Effector memory CD8-positive, alpha-beta T cell (primary cell): ENCODE measurements at regions not wholly inside any gene's neighbourhood (a gene's known extent, or its start where the extent isn't known, plus 50 kb on each side); places are given as distances from the start of the nearest gene placed in this dataset.
"Not testable (repeated sequence)": the region's sequence is repeated elsewhere in the genome, so short reads cannot be mapped to it uniquely, and the experiment has no call there.

Experiments used
- ATAC-seq: fragments of 150-1000 bp; cut with Tn5 transposase; replicated peaks from 2 replicates; pipeline ENCODE4 v1.10.0; 2021; ENCODE audit warnings: mild to moderate bottlenecking, moderate library complexity
- DNase-seq, 3 experiments: peaks; one replicate each; pipeline ENCODE4 v3.0.0; 2021
- H3K27ac Mint-ChIP-seq, 2 donors: one replicate each; pipeline ENCODE4 v1.8.0; 2022; ENCODE audit warnings: mild to moderate bottlenecking in 2 of 2, mixed read lengths in 2 of 2, moderate library complexity in 2 of 2
- H3K27me3 Mint-ChIP-seq, 2 donors: one replicate each; pipeline ENCODE4 v1.8.0; 2022; ENCODE audit warnings: mixed read lengths in 2 of 2
- H3K36me3 Mint-ChIP-seq: one replicate; pipeline ENCODE4 v1.8.0; 2022; ENCODE audit warnings: mild to moderate bottlenecking, moderate library complexity, mixed read lengths; ENCODE audit not compliant: insufficient read depth
- H3K4me1 Mint-ChIP-seq, 2 donors: one replicate each; pipeline ENCODE4 v1.8.0; 2022; ENCODE audit warnings: low read depth in 2 of 2, mixed read lengths in 2 of 2
- H3K4me3 Mint-ChIP-seq, 2 donors: one replicate each; pipeline ENCODE4 v1.8.0; 2022; ENCODE audit warnings: mild to moderate bottlenecking in 2 of 2, mixed read lengths in 2 of 2, moderate library complexity in 2 of 2
- H3K9me3 Mint-ChIP-seq, 2 donors: one replicate each; pipeline ENCODE4 v1.8.0; 2022; ENCODE audit warnings: mixed read lengths in 2 of 2

DNA sequence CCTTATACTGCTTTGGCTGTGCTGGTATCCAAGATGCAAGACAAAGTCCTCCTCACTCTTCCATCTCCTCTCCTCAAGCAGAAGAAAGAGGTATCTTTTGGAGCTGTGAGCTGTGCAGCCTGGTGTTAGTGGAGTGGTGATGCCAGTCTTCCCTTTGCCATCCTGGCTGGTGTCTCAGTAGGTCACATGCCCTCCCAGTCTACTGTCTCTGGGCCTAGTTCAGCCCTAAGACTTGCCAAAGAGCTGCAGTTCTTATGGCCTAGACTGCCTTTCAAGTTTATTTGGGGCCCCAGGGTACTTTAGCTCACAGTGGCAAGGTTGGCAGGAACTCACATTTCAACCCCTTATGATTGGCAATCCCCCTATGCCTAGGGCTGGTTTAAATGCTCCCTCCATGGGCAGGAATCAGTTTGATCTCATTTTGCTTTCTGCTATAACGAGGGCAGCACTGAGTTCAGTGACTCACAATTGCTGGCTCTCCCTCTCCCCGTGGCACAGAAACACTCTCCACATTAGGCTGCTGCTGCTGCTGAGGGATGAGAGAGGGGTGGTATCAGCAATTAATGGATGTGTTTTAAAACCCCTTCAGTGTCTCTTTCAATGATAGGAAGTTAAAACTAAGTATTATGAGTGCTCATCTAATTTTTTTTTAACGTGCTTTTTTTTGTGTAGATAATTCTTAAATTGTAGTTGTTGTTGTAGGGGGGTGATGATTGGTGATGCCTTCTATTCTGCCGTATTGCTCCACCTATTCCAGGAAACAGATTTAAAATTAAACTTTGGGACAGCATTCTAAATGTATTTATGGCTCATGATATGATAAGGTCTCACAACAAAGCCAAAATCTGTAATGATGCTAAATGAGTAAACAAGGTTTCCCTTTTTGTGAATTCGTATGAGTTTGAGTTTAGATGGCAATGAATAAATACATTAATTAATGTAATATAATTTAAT, 1295.0 kb downstream of the JRKL start:
- no peak overlapping the region for H3K27ac Mint-ChIP-seq
- peaks cover 3% of the 10 kb centered on the region for H3K36me3 Mint-ChIP-seq
- DNase-seq (no peak), ATAC-seq (no peak)
- no peaks in the 10 kb centered on the region for H3K4me1 Mint-ChIP-seq
- H3K9me3 Mint-ChIP-seq, result peaks cover 1 to 17% of the 10 kb centered on the region in 2 donors
- no peak overlapping the region for H3K4me3 Mint-ChIP-seq
- no peaks in the 10 kb centered on the region for H3K27me3 Mint-ChIP-seq

DNA sequence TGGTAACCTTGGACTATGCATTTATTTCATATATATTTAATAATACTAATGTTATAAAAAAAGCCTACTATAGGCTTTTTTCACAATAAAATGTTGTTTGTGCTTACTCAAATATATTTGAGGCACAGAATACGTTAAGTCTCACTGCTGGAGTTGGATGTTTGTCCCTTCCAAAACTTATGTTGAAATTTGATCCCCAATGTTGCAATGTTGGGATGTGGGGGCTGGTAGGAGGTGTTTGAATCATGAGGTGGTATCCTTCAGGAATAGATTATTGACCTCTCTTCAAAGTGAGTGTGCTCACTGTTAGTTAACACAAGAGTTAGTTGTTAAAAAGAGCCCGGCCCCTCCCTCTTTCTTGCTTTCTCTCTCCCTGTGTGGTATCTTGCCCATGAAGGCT, 1295.9 kb downstream of the JRKL start:
- H3K36me3 Mint-ChIP-seq, result peaks cover 3% of the 10 kb centered on the region
- no peak overlapping the region for H3K27ac Mint-ChIP-seq
- no peak overlapping the region for H3K4me3 Mint-ChIP-seq
- DNase-seq, result no peak
- no peaks in the 10 kb centered on the region for H3K4me1 Mint-ChIP-seq
- peaks cover 1 to 17% of the 10 kb centered on the region in 2 donors for H3K9me3 Mint-ChIP-seq
- no peak for ATAC-seq
- no peaks in the 10 kb centered on the region for H3K27me3 Mint-ChIP-seq

DNA sequence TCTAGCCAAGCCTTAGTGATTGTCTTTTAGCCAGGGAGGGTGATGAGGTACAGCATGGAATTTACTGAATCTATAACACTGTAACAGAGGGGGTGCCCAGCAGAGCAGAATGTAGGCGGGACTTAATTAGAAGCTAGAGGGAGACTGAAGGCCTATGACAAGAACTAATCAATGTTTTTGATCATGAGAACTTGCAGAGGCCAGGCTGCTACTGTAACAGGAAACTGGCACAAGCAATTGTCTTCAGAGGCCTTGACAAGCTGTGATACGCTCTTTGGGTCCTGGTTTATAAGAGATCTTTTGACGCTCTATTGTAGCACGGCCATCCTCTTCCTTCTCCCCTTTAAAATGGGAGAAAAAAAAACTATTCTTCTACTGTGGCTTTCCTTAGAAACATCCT, 1297.3 kb downstream of the JRKL start:
- Mint-ChIP-seq H3K4me3 (no peak overlapping the region), H3K36me3 (peaks cover 3% of the 10 kb centered on the region), H3K4me1 (no peaks in the 10 kb centered on the region), H3K27ac (no peak overlapping the region), H3K27me3 (no peaks in the 10 kb centered on the region), H3K9me3 (peaks cover 1 to 8% of the 10 kb centered on the region in 2 donors)
- ATAC-seq (no peak), DNase-seq (no peak)

DNA sequence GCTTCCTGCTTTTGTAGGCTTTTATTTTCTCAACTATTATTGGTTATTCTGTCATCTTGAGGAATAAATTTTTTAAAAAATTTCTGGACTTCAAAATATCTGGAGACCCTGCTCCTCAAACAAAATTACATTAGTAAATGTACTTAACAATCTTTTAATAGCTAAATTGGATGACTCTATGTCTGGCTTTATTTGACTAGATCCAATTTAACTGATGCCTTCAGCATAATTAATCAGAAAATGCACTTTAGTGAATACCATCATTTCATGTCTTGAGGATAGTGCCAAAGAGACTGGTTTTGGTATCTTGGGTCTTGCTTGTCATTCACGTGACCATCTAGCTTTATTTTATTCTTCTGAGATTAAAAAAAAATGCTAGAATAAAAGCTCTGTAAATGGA, 1301.2 kb downstream of the JRKL start:
- no peak overlapping the region for H3K4me3 Mint-ChIP-seq
- ATAC-seq (no peak), DNase-seq (no peak)
- H3K27me3 Mint-ChIP-seq, result no peaks in the 10 kb centered on the region
- peaks cover 3 to 8% of the 10 kb centered on the region in 2 donors for H3K9me3 Mint-ChIP-seq
- peaks cover 3% of the 10 kb centered on the region for H3K36me3 Mint-ChIP-seq
- H3K27ac Mint-ChIP-seq, result no peak overlapping the region
- H3K4me1 Mint-ChIP-seq, result no peaks in the 10 kb centered on the region

DNA sequence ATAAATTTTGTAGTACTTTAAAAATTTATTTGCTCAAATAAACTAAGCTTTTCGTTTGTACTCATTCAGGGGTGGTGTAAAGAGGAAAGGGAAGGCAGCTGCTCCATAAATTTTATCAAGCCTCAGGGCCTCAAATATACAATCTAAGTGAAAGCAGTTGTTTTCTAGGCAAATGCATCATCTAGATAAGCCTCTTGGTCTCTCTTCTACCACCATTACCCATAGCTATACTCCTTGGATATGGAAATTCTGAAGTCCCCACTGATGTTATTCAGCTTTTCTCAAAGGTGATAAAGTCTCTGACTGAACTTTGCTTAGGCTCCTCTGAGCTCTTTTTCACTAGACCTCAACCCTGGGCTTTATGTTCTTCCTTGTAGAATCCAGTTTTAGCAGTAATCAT, 1313.1 kb downstream of the JRKL start:
- Mint-ChIP-seq H3K4me3 (no peak overlapping the region), H3K36me3 (no peaks in the 10 kb centered on the region), H3K27ac (no peak overlapping the region), H3K27me3 (no peaks in the 10 kb centered on the region), H3K4me1 (no peaks in the 10 kb centered on the region), H3K9me3 (peaks cover 0 to 8% of the 10 kb centered on the region in 2 donors)
- DNase-seq (no peak), ATAC-seq (no peak)

DNA sequence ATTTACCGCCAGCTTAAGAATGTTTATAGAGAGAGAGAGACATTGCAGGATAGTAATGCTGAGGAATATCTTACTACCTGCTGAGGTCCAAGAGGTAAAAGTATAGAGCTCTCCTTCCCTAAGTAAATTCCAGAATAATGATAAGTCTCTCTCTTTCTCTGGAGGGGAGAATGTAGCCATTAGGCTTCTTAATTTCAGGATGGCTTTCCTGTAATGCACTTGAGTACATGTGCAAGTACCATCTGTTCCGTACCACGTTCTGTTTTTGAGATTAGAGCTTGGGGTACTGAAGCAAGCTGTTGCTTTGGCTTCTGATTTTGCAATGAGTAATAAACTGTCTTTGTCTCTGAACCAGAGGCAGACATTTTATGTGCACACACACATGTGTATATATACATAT, 1314.0 kb downstream of the JRKL start:
- no peak for ATAC-seq
- Mint-ChIP-seq H3K4me1 (no peaks in the 10 kb centered on the region), H3K27me3 (no peaks in the 10 kb centered on the region), H3K36me3 (no peaks in the 10 kb centered on the region), H3K9me3 (peaks cover 0 to 8% of the 10 kb centered on the region in 2 donors), H3K27ac (no peak overlapping the region), H3K4me3 (no peak overlapping the region)
- DNase-seq, result no peak

DNA sequence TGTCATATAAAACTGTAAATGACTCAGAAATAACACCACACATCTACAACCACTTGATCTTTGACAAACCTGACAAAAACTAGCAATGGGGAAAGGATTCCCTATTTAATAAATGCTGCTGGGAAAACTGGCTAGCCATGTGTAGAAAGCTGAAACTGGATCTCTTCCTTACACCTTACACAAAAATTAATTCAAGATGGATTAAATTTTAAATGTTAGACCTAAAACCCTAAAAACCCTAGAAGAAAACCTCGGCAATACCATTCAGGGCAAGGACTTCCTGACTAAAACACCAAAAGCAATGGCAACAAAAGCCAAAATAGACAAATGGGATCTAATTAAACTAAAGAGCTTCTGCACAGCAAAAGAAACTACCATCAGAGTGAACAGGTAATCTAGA, 1315.3 kb upstream of the CNTN5 start:
- H3K4me3 Mint-ChIP-seq, H3K4me1 Mint-ChIP-seq, H3K27ac Mint-ChIP-seq, ATAC-seq, H3K27me3 Mint-ChIP-seq, H3K36me3 Mint-ChIP-seq, DNase-seq: not testable (repeated sequence)
- peaks cover 0 to 17% of the 10 kb centered on the region in 2 donors for H3K9me3 Mint-ChIP-seq

DNA sequence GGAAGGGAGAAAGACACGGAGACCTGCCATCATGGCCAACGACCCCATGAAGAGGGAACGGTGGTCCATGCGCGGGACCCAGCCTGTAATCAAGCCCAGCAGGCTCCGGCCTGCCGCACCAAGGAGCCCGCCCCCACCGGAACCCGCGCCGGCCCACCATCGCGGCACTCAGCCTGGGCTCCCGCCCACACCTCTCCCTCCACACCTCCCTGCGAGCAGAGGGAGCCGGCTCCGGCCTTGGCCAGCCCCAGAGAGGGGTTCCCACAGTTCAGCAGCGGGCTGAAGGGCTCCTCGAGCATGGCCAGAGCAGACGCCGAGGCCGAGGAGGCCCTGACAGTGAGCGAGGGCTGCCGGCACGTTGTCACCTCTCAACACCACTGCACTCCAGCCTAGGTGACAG, 1302.8 kb upstream of the CNTN5 start:
- no peak for DNase-seq
- Mint-ChIP-seq H3K36me3 (no peaks in the 10 kb centered on the region), H3K4me1 (no peaks in the 10 kb centered on the region), H3K4me3 (no peak overlapping the region), H3K27me3 (no peaks in the 10 kb centered on the region), H3K9me3 (peaks cover 0 to 2% of the 10 kb centered on the region in 2 donors), H3K27ac (no peak overlapping the region)
- ATAC-seq, result no peak

DNA sequence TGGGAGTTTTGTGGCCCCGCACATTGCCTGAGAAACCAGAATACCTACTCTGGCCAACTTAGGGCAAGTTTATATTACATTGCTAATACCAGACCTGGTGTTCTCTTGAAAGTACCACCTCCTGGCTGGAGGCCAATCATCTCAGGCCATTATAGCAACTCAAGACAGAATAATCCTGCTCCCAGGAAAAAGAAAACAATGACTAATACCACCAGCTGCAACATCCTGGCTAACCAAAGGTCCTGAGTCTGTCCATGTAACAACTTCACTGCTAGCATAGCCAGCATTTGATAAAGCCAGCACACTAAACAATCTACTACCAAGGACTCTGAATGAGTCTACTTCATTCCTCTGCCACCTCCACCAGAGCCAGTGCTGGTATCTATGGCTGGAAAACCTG, 1298.7 kb upstream of the CNTN5 start:
- H3K36me3 Mint-ChIP-seq, result no peaks in the 10 kb centered on the region

DNA sequence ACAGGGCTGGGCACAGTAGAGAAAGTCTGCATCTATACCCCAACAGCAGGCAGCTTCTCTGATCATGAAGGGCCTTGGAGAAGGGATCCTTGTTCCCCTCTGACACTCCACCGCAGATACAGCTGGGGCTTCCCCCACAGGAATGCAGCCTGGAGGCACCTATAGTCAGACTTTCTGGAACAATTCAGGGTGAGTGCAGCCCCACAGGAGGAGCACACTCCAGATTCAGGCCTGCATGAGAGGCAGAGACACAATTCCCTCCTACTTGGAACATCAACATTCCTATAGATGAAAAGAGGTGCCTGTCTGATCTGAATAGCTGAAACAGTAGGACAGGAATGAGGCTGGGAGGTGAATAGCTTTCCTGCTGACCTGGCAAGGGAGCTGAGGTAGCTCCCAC, 1298.0 kb upstream of the CNTN5 start:
- ATAC-seq, result no peak
- H3K27ac Mint-ChIP-seq, result no peak overlapping the region
- no peak overlapping the region for H3K4me3 Mint-ChIP-seq
- peaks cover 2 to 9% of the 10 kb centered on the region in 2 donors for H3K9me3 Mint-ChIP-seq
- H3K36me3 Mint-ChIP-seq, result no peaks in the 10 kb centered on the region
- no peak for DNase-seq
- H3K4me1 Mint-ChIP-seq, result no peaks in the 10 kb centered on the region
- H3K27me3 Mint-ChIP-seq, result no peaks in the 10 kb centered on the region

More for the DNA sequence above, 1298.7 kb upstream of the CNTN5 start:
- no peak for ATAC-seq
- Mint-ChIP-seq H3K9me3 (peaks cover 2 to 9% of the 10 kb centered on the region in 2 donors), H3K27ac (no peak overlapping the region), H3K4me1 (no peaks in the 10 kb centered on the region), H3K4me3 (no peak overlapping the region), H3K27me3 (no peaks in the 10 kb centered on the region)
- DNase-seq, result no peak

DNA sequence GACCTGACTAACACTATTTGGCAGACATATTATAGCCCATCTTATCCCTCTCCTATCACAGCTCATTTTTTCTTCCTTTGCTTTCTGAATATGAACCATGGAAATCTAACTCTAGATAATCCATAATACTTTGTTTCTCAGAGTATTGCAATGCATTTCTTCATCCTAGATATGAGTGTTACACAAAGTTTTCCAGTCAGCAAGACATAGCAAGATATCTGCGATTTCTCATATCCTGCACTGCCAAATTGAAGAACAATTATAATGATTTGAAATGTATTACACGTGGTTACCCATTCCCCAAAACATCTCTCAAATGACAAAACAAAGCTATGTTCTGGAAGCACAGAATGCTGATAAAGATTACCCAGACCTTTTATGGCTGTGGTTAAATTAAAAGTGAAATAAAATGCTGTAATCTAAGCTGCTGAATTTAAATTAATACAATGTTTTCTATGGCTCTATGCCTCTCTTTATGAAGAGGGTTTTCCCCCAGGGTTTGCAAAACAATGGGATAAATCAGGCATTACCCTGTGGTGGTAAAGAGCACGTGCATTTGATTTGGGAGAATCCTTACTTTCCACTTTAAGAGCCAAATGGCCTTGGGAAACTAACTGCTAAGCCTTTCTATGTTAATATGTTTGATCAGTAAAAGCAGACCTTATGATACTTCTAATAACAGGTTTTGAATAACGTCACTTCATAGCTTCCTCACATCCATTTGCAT, 1291.0 kb upstream of the CNTN5 start:
- no peaks in the 10 kb centered on the region for H3K36me3 Mint-ChIP-seq
- no peak overlapping the region for H3K27ac Mint-ChIP-seq
- no peak overlapping the region for H3K4me3 Mint-ChIP-seq
- DNase-seq (no peak), ATAC-seq (no peak)
- H3K4me1 Mint-ChIP-seq, result no peaks in the 10 kb centered on the region
- H3K27me3 Mint-ChIP-seq, result no peaks in the 10 kb centered on the region
- H3K9me3 Mint-ChIP-seq, result peaks cover 17 to 25% of the 10 kb centered on the region in 2 donors

DNA sequence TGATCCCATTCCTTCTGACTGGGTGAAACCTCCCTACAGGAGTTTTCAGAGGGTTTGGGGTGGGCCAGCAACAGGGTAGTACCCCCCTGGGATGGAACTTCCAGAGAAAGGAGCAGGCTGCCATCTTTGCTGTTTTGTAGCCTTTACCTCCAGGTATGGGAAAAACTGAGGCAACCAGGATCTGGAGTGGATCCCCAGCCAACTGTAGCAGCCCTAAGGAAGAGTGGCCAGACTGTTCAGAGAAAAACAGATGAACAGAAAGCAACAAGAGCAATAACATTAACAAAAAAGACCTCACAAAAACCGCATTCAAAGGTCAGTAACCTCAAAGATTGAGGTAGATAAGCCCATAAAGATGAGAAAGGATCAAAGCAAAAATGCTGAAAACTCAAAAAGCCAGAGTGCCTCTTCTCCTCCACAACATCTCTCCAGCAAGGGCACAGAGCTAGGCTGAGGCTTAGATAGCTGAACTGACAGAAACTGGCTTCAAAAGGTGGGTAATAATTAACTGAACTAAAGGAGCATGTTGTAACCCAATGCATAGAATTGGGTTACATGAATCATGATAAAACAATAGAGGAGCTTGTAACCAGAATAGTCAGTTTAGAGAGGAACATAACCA, 1288.6 kb upstream of the CNTN5 start:
- Mint-ChIP-seq H3K4me1 (no peaks in the 10 kb centered on the region), H3K4me3 (no peak overlapping the region), H3K27ac (no peak overlapping the region), H3K36me3 (no peaks in the 10 kb centered on the region), H3K9me3 (peaks cover 14 to 19% of the 10 kb centered on the region in 2 donors), H3K27me3 (no peaks in the 10 kb centered on the region)
- DNase-seq (no peak), ATAC-seq (no peak)

DNA sequence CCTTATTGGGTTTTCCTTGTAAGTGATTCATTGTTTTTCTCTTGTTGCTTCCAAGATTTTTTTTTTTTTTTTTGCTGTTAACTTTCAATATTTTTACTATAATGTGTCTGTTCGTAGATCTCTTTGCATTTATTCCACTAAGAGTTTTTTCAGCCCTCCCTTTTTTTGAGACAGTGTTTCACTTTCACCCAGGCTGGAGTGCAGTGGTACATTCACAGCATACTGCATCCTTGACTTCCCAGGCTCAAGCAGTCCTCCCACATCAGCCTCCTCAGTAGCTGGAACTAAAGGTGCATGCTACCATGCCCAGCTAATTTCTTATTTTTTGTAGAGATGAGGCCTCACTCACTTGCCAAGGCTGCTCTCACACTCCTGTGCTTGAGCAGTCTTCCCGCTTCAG, 1282.0 kb upstream of the CNTN5 start:
- no peak overlapping the region for H3K27ac Mint-ChIP-seq
- no peak overlapping the region for H3K4me3 Mint-ChIP-seq

More for the DNA sequence above, 1282.0 kb upstream of the CNTN5 start:
- H3K4me1 Mint-ChIP-seq, result no peaks in the 10 kb centered on the region
- no peaks in the 10 kb centered on the region for H3K36me3 Mint-ChIP-seq
- H3K27me3 Mint-ChIP-seq, result no peaks in the 10 kb centered on the region
- ATAC-seq, result no peak
- DNase-seq, result no peak
- H3K9me3 Mint-ChIP-seq, result peaks cover 19 to 25% of the 10 kb centered on the region in 2 donors
